Neural cell (in vitro differentiated cells): ENCODE measurements at regions not wholly inside any gene's neighbourhood (a gene's known extent, or its start where the extent isn't known, plus 50 kb on each side); places are given as distances from the start of the nearest gene placed in this dataset.

Source experiments
- H2AFZ ChIP-seq: fragments of 200-600, 300-800 bp; sonication (generic), shearing (Covaris generic); 2 replicates; pipeline ENCODE4 v1.6.0; 2014; ENCODE audit warnings: low read depth, mild to moderate bottlenecking, antibody characterized with exemption, low read length, moderate library complexity
- H3F3A ChIP-seq: fragments of 200-600 bp; shearing (Covaris generic); 2 replicates; pipeline ENCODE4 v1.6.1; 2016; ENCODE audit warnings: mild to moderate bottlenecking, moderate library complexity, mixed read lengths, antibody characterized with exemption, low read length; ENCODE audit not compliant: insufficient read depth, poor library complexity, severe bottlenecking
- H3K27ac ChIP-seq: fragments of 200-600, 300-800 bp; sonication (generic), shearing (Covaris generic); 2 replicates; pipeline ENCODE4 v1.5.1; 2014; ENCODE audit warnings: mild to moderate bottlenecking, low read length, moderate library complexity
- H3K27me3 ChIP-seq: fragments of 300-800, 200-600 bp; sonication (generic), shearing (Covaris generic); 2 replicates; pipeline ENCODE4 v1.6.0; 2014; ENCODE audit warnings: mild to moderate bottlenecking, low read depth, low read length, moderate library complexity; ENCODE audit not compliant: insufficient read depth
- H3K36me3 ChIP-seq: fragments of 300-800, 200-600 bp; sonication (generic), shearing (Covaris generic); 2 replicates; pipeline ENCODE4 v1.5.1; 2014; ENCODE audit warnings: mild to moderate bottlenecking, antibody characterized with exemption, low read length, moderate library complexity; ENCODE audit not compliant: insufficient read depth
- H3K4me2 ChIP-seq: fragments of 300-800, 200-600 bp; sonication (generic), shearing (Covaris generic); 2 replicates; pipeline ENCODE4 v1.6.0; 2014; ENCODE audit warnings: mild to moderate bottlenecking, low read length
- H3K4me3 ChIP-seq: fragments of 300-800, 200-600 bp; sonication (generic), shearing (Covaris generic); 2 replicates; pipeline ENCODE4 v1.5.1; 2014; ENCODE audit warnings: mild to moderate bottlenecking, low read length, moderate library complexity
- H3K79me2 ChIP-seq: fragments of 200-600 bp; shearing (Covaris generic); replicated peaks from 2 replicates; pipeline ENCODE4 v1.6.0; 2014; ENCODE audit warnings: mild to moderate bottlenecking, low read length, moderate library complexity; ENCODE audit not compliant: insufficient read depth
- H3K9ac ChIP-seq: fragments of 300-800, 200-600 bp; sonication (generic), shearing (Covaris generic); 2 replicates; pipeline ENCODE4 v1.6.1; 2016; ENCODE audit warnings: mild to moderate bottlenecking, low read length, mixed read lengths
- H3K9me2 ChIP-seq: fragments of 200-600 bp; shearing (Covaris generic); 2 replicates; pipeline ENCODE4 v1.6.1; 2016; ENCODE audit warnings: mild to moderate bottlenecking, low read length, mixed read lengths; ENCODE audit not compliant: insufficient read depth
- H3K9me3 ChIP-seq: fragments of 200-600, 300-800 bp; sonication (generic), shearing (Covaris generic); 2 replicates; pipeline ENCODE4 v1.6.1; 2016; ENCODE audit warnings: mild to moderate bottlenecking, mixed run types, low read length, moderate library complexity, mixed read lengths
- H4K20me1 ChIP-seq: fragments of 200-600 bp; shearing (Covaris generic); 2 replicates; pipeline ENCODE4 v1.6.1; 2016; ENCODE audit warnings: mild to moderate bottlenecking, mixed run types; ENCODE audit not compliant: insufficient read depth
- EP300 ChIP-seq: fragments of 450-650 bp; conservative IDR thresholded peaks from 2 replicates; pipeline ENCODE4 v1.6.1; 2014; ENCODE audit warnings: antibody characterized with exemption, mild to moderate bottlenecking, moderate library complexity; ENCODE audit not compliant: poor library complexity, severe bottlenecking
- EZH2 ChIP-seq: fragments of 200-600, 300-800 bp; shearing (Covaris generic), sonication (generic); IDR thresholded peaks from 2 replicates; pipeline ENCODE4 v1.6.1; 2014; ENCODE audit warnings: antibody characterized with exemption, low read length, borderline replicate concordance, mild to moderate bottlenecking; ENCODE audit not compliant: insufficient read depth, poor library complexity, severe bottlenecking
- MXI1 ChIP-seq: fragments of 450-650 bp; conservative IDR thresholded peaks from 2 replicates; pipeline ENCODE4 v1.6.1; 2014; ENCODE audit warnings: antibody characterized with exemption, mild to moderate bottlenecking; ENCODE audit not compliant: poor library complexity, severe bottlenecking
- POLR2AphosphoS5 ChIP-seq: IDR thresholded peaks from 2 replicates; pipeline ENCODE4 v1.6.1; 2012
- RAD21 ChIP-seq: fragments of 450-650 bp; conservative IDR thresholded peaks from 2 replicates; pipeline ENCODE4 v1.6.1; 2014; ENCODE audit warnings: antibody characterized with exemption, mild to moderate bottlenecking, moderate library complexity
- SMC3 ChIP-seq: fragments of 450-650 bp; conservative IDR thresholded peaks from 2 replicates; pipeline ENCODE4 v1.6.1; 2014; ENCODE audit warnings: antibody characterized with exemption, mild to moderate bottlenecking, moderate library complexity; ENCODE audit not compliant: poor library complexity
- TAF1 ChIP-seq: IDR thresholded peaks from 2 replicates; pipeline ENCODE4 v1.6.1; 2012; ENCODE audit warnings: low read depth
- TF ChIP-seq, protein P1 (sequence below): fragments of 450-650 bp; IDR thresholded peaks from 2 replicates; pipeline ENCODE4 v1.5.1; 2014; ENCODE audit warnings: antibody characterized with exemption, mild to moderate bottlenecking, moderate library complexity; ENCODE audit not compliant: poor library complexity, severe bottlenecking
- TF ChIP-seq, protein P2 (sequence below): IDR thresholded peaks from 2 replicates; pipeline ENCODE4 v1.6.1; 2012; ENCODE audit warnings: borderline replicate concordance

DNA sequence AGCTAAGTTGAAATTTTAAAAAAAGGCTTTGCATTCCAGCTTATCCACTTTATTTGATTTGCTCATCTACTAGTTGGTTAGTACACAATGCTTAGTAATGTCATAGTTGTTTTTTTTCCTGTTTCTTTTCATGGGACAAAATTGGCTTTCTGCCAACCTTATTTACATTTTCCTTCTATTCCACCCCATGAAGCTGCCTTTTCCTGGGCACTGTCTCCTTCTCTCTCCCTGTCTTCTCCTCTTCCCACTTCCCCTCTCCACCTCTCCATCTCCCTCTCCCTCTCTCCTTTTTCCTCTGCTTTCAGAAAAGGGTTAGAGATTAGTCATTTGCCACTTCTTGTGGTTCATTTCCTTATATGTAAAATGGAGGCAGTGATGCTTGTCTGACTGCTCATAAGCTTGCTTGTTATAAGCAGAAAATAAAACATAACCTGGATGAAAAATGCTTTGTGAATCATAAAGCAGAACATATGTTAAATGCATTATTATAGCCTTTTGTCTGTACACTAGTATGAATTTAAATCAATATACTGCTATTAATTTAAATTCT, 181.9 kb downstream of the CEP135 start:
- no peaks in the 10 kb centered on the region for H3K9me3 ChIP-seq
- no peaks in the 10 kb centered on the region for H3K36me3 ChIP-seq
- no peaks in the 10 kb centered on the region for H4K20me1 ChIP-seq
- no peak overlapping the region for H3K4me2 ChIP-seq
- TF ChIP-seq EP300 (no peak), EZH2 (no peak), SMC3 (no peak), MXI1 (no peak), TAF1 (no peak), RAD21 (no peak), POLR2AphosphoS5 (no peak)
- TF ChIP-seq, protein P1, sequence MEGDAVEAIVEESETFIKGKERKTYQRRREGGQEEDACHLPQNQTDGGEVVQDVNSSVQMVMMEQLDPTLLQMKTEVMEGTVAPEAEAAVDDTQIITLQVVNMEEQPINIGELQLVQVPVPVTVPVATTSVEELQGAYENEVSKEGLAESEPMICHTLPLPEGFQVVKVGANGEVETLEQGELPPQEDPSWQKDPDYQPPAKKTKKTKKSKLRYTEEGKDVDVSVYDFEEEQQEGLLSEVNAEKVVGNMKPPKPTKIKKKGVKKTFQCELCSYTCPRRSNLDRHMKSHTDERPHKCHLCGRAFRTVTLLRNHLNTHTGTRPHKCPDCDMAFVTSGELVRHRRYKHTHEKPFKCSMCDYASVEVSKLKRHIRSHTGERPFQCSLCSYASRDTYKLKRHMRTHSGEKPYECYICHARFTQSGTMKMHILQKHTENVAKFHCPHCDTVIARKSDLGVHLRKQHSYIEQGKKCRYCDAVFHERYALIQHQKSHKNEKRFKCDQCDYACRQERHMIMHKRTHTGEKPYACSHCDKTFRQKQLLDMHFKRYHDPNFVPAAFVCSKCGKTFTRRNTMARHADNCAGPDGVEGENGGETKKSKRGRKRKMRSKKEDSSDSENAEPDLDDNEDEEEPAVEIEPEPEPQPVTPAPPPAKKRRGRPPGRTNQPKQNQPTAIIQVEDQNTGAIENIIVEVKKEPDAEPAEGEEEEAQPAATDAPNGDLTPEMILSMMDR = no peak
- TF ChIP-seq, protein P2, sequence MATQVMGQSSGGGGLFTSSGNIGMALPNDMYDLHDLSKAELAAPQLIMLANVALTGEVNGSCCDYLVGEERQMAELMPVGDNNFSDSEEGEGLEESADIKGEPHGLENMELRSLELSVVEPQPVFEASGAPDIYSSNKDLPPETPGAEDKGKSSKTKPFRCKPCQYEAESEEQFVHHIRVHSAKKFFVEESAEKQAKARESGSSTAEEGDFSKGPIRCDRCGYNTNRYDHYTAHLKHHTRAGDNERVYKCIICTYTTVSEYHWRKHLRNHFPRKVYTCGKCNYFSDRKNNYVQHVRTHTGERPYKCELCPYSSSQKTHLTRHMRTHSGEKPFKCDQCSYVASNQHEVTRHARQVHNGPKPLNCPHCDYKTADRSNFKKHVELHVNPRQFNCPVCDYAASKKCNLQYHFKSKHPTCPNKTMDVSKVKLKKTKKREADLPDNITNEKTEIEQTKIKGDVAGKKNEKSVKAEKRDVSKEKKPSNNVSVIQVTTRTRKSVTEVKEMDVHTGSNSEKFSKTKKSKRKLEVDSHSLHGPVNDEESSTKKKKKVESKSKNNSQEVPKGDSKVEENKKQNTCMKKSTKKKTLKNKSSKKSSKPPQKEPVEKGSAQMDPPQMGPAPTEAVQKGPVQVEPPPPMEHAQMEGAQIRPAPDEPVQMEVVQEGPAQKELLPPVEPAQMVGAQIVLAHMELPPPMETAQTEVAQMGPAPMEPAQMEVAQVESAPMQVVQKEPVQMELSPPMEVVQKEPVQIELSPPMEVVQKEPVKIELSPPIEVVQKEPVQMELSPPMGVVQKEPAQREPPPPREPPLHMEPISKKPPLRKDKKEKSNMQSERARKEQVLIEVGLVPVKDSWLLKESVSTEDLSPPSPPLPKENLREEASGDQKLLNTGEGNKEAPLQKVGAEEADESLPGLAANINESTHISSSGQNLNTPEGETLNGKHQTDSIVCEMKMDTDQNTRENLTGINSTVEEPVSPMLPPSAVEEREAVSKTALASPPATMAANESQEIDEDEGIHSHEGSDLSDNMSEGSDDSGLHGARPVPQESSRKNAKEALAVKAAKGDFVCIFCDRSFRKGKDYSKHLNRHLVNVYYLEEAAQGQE = no peak
- H3K9me2 ChIP-seq = no peaks in the 10 kb centered on the region
- H3K79me2 ChIP-seq = peaks cover 17% of the 10 kb centered on the region
- H3K9ac ChIP-seq = no peak overlapping the region
- H3K27ac ChIP-seq = no peak overlapping the region
- H3K4me3 ChIP-seq = no peak overlapping the region
- no peaks in the 10 kb centered on the region for H3K27me3 ChIP-seq
- no peaks in the 10 kb centered on the region for H3F3A ChIP-seq
- H2AFZ ChIP-seq = no peak overlapping the region

DNA sequence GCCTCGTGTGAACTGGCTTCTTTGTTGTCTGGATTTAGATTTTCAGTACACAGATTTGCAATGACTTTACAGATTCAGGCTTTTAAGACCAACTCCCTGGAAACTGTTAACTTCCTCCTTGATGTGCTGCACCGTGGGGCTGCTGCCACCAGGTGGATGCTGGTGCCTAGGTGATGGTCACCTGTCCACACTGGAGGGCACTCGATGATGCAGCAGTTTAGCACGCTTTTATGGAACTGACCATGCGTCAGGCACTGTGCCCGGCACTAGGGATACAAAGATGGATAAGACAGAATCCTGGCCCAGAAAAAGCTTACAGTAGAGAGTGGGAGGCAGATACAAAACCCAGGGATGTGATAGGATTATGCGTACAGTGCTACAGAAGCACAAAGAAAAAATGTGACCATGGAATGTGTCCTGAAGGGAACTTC, 180.7 kb downstream of the CEP135 start:
- Histone ChIP-seq H3K9me2 (no peaks in the 10 kb centered on the region), H3K4me2 (no peak overlapping the region), H3K4me3 (no peak overlapping the region), H3K36me3 (no peaks in the 10 kb centered on the region), H3K9me3 (no peaks in the 10 kb centered on the region), H4K20me1 (no peaks in the 10 kb centered on the region), H3K27ac (no peak overlapping the region), H3K79me2 (peaks cover 17% of the 10 kb centered on the region), H3K27me3 (no peaks in the 10 kb centered on the region), H2AFZ (no peak overlapping the region), H3F3A (no peaks in the 10 kb centered on the region), H3K9ac (no peak overlapping the region)
- no peak for TF ChIP-seq RAD21
- TF ChIP-seq, protein P2 = no peak
- no peak for TF ChIP-seq MXI1
- no peak for TF ChIP-seq EZH2
